GM19455 (cell line): ENCODE measurements at regions not wholly inside any gene's neighbourhood (a gene's known extent, or its start where the extent isn't known, plus 50 kb on each side); places are given as distances from the start of the nearest gene placed in this dataset.

Source experiments
- ATAC-seq: cut with Tn5 transposase; IDR thresholded peaks from one replicate; pipeline ENCODE4 v1.9.1; 2021; ENCODE audit not compliant: unreplicated experiment

- no peak for ATAC-seq
Observed at GRCh38 chr2:103667335-103667884, 905.6 kb downstream of the TMEM182 start.

GRCh38 chr2:103669531-103669930, 907.7 kb downstream of the TMEM182 start:
- no peak for ATAC-seq
